ENCODE measurements at regions not wholly inside any gene's neighbourhood (a gene's known extent, or its start where the extent isn't known, plus 50 kb on each side); places are given as distances from the start of the nearest gene placed in this dataset.

GRCh38 chr2:41936771-41937463, 110.9 kb upstream of the PKDCC start:
- H3K27ac ChIP-seq (ENCODE audit: low read depth in 1 of 3, low read length in 2 of 3) = peak overlapping the region in 1 of 3 donors; percentile 8
- no peak for FAIRE-seq

GRCh38 chr2:41937464-41937906, 110.3 kb upstream of the PKDCC start:
- 74 to 88% (median 85%) methylated on average over 5 of the region's 5 CpGs for WGBS, 3 donors
- Histone ChIP-seq H3K36me3 (ENCODE audit: control insufficient read depth in 3 of 3, insufficient read depth in 2 of 3, low read depth in 1 of 3, low read length in 3 of 3) (no peaks in the 10 kb centered on the region), H3K4me3 (ENCODE audit: low read depth in 1 of 3, low read length in 3 of 3) (no peak overlapping the region), H3K9me3 (ENCODE audit: control insufficient read depth in 2 of 2, insufficient read depth in 1 of 2, low read depth in 1 of 2, low read length in 1 of 2) (no peaks in the 10 kb centered on the region), H3K4me1 (ENCODE audit: control insufficient read depth in 3 of 3, insufficient read depth in 2 of 3, low read depth in 1 of 3, low read length in 2 of 3) (peaks cover 0 to 31% (median 2%) of the 10 kb centered on the region in 3 donors), H3K27ac (ENCODE audit: low read depth in 1 of 3, low read length in 2 of 3) (no peak overlapping the region), H3K27me3 (ENCODE audit: control insufficient read depth in 3 of 3, insufficient read depth in 3 of 3, low read length in 3 of 3) (no peaks in the 10 kb centered on the region)
- DNase-seq (no peak), FAIRE-seq (no peak)

More at GRCh38 chr2:41936771-41937463, 110.9 kb upstream of the PKDCC start:
- Histone ChIP-seq H3K4me1 (ENCODE audit: control insufficient read depth in 3 of 3, insufficient read depth in 2 of 3, low read depth in 1 of 3, low read length in 2 of 3) (peaks cover 0 to 34% (median 3%) of the 10 kb centered on the region in 3 donors), H3K27me3 (ENCODE audit: control insufficient read depth in 3 of 3, insufficient read depth in 3 of 3, low read length in 3 of 3) (no peaks in the 10 kb centered on the region), H3K9me3 (ENCODE audit: control insufficient read depth in 2 of 2, insufficient read depth in 1 of 2, low read depth in 1 of 2, low read length in 1 of 2) (no peaks in the 10 kb centered on the region), H3K4me3 (ENCODE audit: low read depth in 1 of 3, low read length in 3 of 3) (no peak overlapping the region), H3K36me3 (ENCODE audit: control insufficient read depth in 3 of 3, insufficient read depth in 2 of 3, low read depth in 1 of 3, low read length in 3 of 3) (no peaks in the 10 kb centered on the region)
- WGBS, 3 donors = 79 to 92% (median 88%) methylated on average over 7 of the region's 7 CpGs
- no peak for DNase-seq

- DNase-seq = no peak
- Histone ChIP-seq H3K27me3 (ENCODE audit: control insufficient read depth in 3 of 3, insufficient read depth in 3 of 3, low read length in 3 of 3) (no peaks in the 10 kb centered on the region), H3K4me1 (ENCODE audit: control insufficient read depth in 3 of 3, insufficient read depth in 2 of 3, low read depth in 1 of 3, low read length in 2 of 3) (peaks cover 0 to 31% (median 1%) of the 10 kb centered on the region in 3 donors), H3K36me3 (ENCODE audit: control insufficient read depth in 3 of 3, insufficient read depth in 2 of 3, low read depth in 1 of 3, low read length in 3 of 3) (no peaks in the 10 kb centered on the region), H3K27ac (ENCODE audit: low read depth in 1 of 3, low read length in 2 of 3) (peak overlapping the region in 2 of 3 donors; percentile 18 to 21), H3K9me3 (ENCODE audit: control insufficient read depth in 2 of 2, insufficient read depth in 1 of 2, low read depth in 1 of 2, low read length in 1 of 2) (no peaks in the 10 kb centered on the region), H3K4me3 (ENCODE audit: low read depth in 1 of 3, low read length in 3 of 3) (no peak overlapping the region)
- WGBS, 3 donors = 35 to 56% (median 50%) methylated on average over 9 of the region's 9 CpGs
- no peak for FAIRE-seq
Measured at GRCh38 chr2:41937921-41938708, 109.7 kb upstream of the PKDCC start.

- DNase-seq = no peak
- no peaks in the 10 kb centered on the region for H3K27me3 ChIP-seq (ENCODE audit: control insufficient read depth in 3 of 3, insufficient read depth in 3 of 3, low read length in 3 of 3)
- no peak overlapping the region for H3K4me3 ChIP-seq (ENCODE audit: low read depth in 1 of 3, low read length in 3 of 3)
- H3K27ac ChIP-seq (ENCODE audit: low read depth in 1 of 3, low read length in 2 of 3) = peak overlapping the region in 1 of 3 donors; percentile 62
- H3K9me3 ChIP-seq (ENCODE audit: control insufficient read depth in 2 of 2, insufficient read depth in 1 of 2, low read depth in 1 of 2, low read length in 1 of 2) = no peaks in the 10 kb centered on the region
- H3K4me1 ChIP-seq (ENCODE audit: control insufficient read depth in 3 of 3, insufficient read depth in 2 of 3, low read depth in 1 of 3, low read length in 2 of 3) = peaks cover 0 to 29% (median 0%) of the 10 kb centered on the region in 3 donors
- 73 to 90% (median 82%) methylated on average over 8 of the region's 8 CpGs for WGBS, 3 donors
- no peaks in the 10 kb centered on the region for H3K36me3 ChIP-seq (ENCODE audit: control insufficient read depth in 3 of 3, insufficient read depth in 2 of 3, low read depth in 1 of 3, low read length in 3 of 3)
- no peak for FAIRE-seq
Measured at GRCh38 chr2:41940060-41940744, 107.6 kb upstream of the PKDCC start.

GRCh38 chr2:41940745-41941063, 107.1 kb upstream of the PKDCC start:
- Histone ChIP-seq H3K4me1 (ENCODE audit: control insufficient read depth in 3 of 3, insufficient read depth in 2 of 3, low read depth in 1 of 3, low read length in 2 of 3) (peaks cover 0 to 29% (median 0%) of the 10 kb centered on the region in 3 donors), H3K9me3 (ENCODE audit: control insufficient read depth in 2 of 2, insufficient read depth in 1 of 2, low read depth in 1 of 2, low read length in 1 of 2) (peaks cover 0 to 3% of the 10 kb centered on the region in 2 donors), H3K27ac (ENCODE audit: low read depth in 1 of 3, low read length in 2 of 3) (peak overlapping the region in 1 of 3 donors; percentile 62), H3K36me3 (ENCODE audit: control insufficient read depth in 3 of 3, insufficient read depth in 2 of 3, low read depth in 1 of 3, low read length in 3 of 3) (no peaks in the 10 kb centered on the region), H3K27me3 (ENCODE audit: control insufficient read depth in 3 of 3, insufficient read depth in 3 of 3, low read length in 3 of 3) (no peaks in the 10 kb centered on the region), H3K4me3 (ENCODE audit: low read depth in 1 of 3, low read length in 3 of 3) (no peak overlapping the region)
- FAIRE-seq = no peak
- DNase-seq = no peak
- 60 to 87% (median 73%) methylated on average over 6 of the region's 6 CpGs for WGBS, 3 donors

GRCh38 chr2:41941831-41942230, 106.0 kb upstream of the PKDCC start:
- H3K4me3 ChIP-seq (ENCODE audit: low read depth in 1 of 3, low read length in 3 of 3) = no peak overlapping the region
- H3K27me3 ChIP-seq (ENCODE audit: control insufficient read depth in 3 of 3, insufficient read depth in 3 of 3, low read length in 3 of 3) = no peaks in the 10 kb centered on the region
- no peak overlapping the region for H3K27ac ChIP-seq (ENCODE audit: low read depth in 1 of 3, low read length in 2 of 3)
- H3K36me3 ChIP-seq (ENCODE audit: control insufficient read depth in 3 of 3, insufficient read depth in 2 of 3, low read depth in 1 of 3, low read length in 3 of 3) = no peaks in the 10 kb centered on the region
- no peak for FAIRE-seq
- WGBS, 3 donors = 78 to 83% (median 81%) methylated on average over 3 of the region's 3 CpGs
- H3K4me1 ChIP-seq (ENCODE audit: control insufficient read depth in 3 of 3, insufficient read depth in 2 of 3, low read depth in 1 of 3, low read length in 2 of 3) = peaks cover 0 to 26% (median 0%) of the 10 kb centered on the region in 3 donors
- no peak for DNase-seq
- H3K9me3 ChIP-seq (ENCODE audit: control insufficient read depth in 2 of 2, insufficient read depth in 1 of 2, low read depth in 1 of 2, low read length in 1 of 2) = peaks cover 0 to 3% of the 10 kb centered on the region in 2 donors

- FAIRE-seq = no peak
- H3K27me3 ChIP-seq (ENCODE audit: control insufficient read depth in 3 of 3, insufficient read depth in 3 of 3, low read length in 3 of 3) = no peaks in the 10 kb centered on the region
Measured at GRCh38 chr2:41942278-41942677, 105.5 kb upstream of the PKDCC start.

GRCh38 chr2:41943159-41943558, 104.7 kb upstream of the PKDCC start:
- DNase-seq (no peak), FAIRE-seq (no peak)
- no peaks in the 10 kb centered on the region for H3K36me3 ChIP-seq (ENCODE audit: control insufficient read depth in 3 of 3, insufficient read depth in 2 of 3, low read depth in 1 of 3, low read length in 3 of 3)
- peaks cover 0 to 3% of the 10 kb centered on the region in 2 donors for H3K9me3 ChIP-seq (ENCODE audit: control insufficient read depth in 2 of 2, insufficient read depth in 1 of 2, low read depth in 1 of 2, low read length in 1 of 2)
- H3K4me3 ChIP-seq (ENCODE audit: low read depth in 1 of 3, low read length in 3 of 3) = no peak overlapping the region
- H3K4me1 ChIP-seq (ENCODE audit: control insufficient read depth in 3 of 3, insufficient read depth in 2 of 3, low read depth in 1 of 3, low read length in 2 of 3) = peaks cover 0 to 28% (median 2%) of the 10 kb centered on the region in 3 donors
- 93 to 100% (median 100%) methylated on average over 1 of the region's 1 CpG for WGBS, 3 donors
- H3K27ac ChIP-seq (ENCODE audit: low read depth in 1 of 3, low read length in 2 of 3) = no peak overlapping the region
- H3K27me3 ChIP-seq (ENCODE audit: control insufficient read depth in 3 of 3, insufficient read depth in 3 of 3, low read length in 3 of 3) = no peaks in the 10 kb centered on the region

More at GRCh38 chr2:41942278-41942677, 105.5 kb upstream of the PKDCC start:
- no peak for DNase-seq
- no peak overlapping the region for H3K27ac ChIP-seq (ENCODE audit: low read depth in 1 of 3, low read length in 2 of 3)
- peaks cover 0 to 3% of the 10 kb centered on the region in 2 donors for H3K9me3 ChIP-seq (ENCODE audit: control insufficient read depth in 2 of 2, insufficient read depth in 1 of 2, low read depth in 1 of 2, low read length in 1 of 2)
- H3K4me1 ChIP-seq (ENCODE audit: control insufficient read depth in 3 of 3, insufficient read depth in 2 of 3, low read depth in 1 of 3, low read length in 2 of 3) = peaks cover 0 to 25% (median 0%) of the 10 kb centered on the region in 3 donors
- H3K36me3 ChIP-seq (ENCODE audit: control insufficient read depth in 3 of 3, insufficient read depth in 2 of 3, low read depth in 1 of 3, low read length in 3 of 3) = no peaks in the 10 kb centered on the region
- no peak overlapping the region for H3K4me3 ChIP-seq (ENCODE audit: low read depth in 1 of 3, low read length in 3 of 3)
